SH-SY5Y (cell line): ENCODE measurements at regions not wholly inside any gene's neighbourhood (a gene's known extent, or its start where the extent isn't known, plus 50 kb on each side); places are given as distances from the start of the nearest gene placed in this dataset.

Experiments
- GATA2 ChIP-seq: IDR thresholded peaks from 2 replicates; pipeline ENCODE4 v1.6.1; 2011; ENCODE audit warnings: mild to moderate bottlenecking, low read depth, low read length
- GATA3 ChIP-seq: IDR thresholded peaks from 2 replicates; pipeline ENCODE4 v1.6.1; 2011; ENCODE audit warnings: low read depth, mild to moderate bottlenecking, low read length, moderate library complexity

DNA sequence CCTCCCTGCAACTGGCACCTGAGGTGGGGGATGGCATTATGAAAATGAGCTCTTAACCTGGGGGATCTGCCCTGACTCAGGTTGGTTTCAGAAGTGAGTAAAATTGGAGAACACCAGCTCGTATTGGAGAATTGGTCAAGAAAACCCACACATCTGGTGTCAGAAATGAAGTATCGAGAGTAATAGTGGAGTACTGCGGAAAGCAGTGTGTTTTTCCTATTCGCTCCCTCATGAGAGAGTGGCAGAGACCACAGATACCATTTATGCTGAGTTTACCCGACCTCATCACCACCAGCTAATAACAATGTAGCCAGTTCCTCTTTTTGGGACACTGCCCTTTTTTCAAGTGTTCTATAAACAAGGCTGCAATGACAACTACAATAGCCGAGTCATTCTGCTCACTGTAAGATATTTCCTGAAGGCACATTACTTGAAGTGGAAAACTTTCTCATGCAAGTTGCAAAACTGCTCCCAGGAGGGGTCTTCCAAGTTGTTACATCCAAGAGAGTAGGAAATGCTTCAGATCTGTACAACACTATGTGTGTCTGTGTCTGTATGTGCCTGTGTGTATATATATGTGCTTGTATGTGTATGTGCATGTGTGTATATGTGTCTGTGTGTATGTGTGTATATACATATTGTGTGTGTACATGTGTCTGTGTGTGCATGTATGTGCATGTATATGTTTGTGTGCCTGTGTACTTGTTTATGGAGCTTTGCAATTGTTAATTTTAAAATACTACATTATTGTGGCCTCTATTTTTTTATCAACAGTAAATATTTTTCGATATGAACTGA, 106.0 kb upstream of the CST7 start:
- TF ChIP-seq GATA3 = no peak

DNA sequence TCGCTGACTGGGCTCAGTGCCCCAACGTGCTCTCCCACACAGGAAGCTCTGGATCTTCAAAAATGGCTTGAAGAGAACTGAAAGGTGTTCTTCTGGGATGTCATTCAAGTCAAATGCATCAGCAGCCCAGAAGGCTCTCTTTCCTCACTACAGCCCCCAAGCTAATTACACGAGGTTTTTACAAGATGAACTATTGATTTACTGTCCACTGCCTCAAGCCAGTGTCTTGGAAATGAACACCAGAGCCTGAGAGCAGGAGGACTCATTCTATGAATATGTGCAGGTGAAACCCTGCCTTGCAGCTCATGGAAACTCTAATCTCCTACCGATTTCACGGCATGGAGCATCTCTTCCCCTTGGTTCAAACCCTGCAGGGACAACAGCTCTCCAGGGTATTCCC, 98.9 kb upstream of the CST7 start:
- TF ChIP-seq GATA2 (no peak), GATA3 (no peak)

DNA sequence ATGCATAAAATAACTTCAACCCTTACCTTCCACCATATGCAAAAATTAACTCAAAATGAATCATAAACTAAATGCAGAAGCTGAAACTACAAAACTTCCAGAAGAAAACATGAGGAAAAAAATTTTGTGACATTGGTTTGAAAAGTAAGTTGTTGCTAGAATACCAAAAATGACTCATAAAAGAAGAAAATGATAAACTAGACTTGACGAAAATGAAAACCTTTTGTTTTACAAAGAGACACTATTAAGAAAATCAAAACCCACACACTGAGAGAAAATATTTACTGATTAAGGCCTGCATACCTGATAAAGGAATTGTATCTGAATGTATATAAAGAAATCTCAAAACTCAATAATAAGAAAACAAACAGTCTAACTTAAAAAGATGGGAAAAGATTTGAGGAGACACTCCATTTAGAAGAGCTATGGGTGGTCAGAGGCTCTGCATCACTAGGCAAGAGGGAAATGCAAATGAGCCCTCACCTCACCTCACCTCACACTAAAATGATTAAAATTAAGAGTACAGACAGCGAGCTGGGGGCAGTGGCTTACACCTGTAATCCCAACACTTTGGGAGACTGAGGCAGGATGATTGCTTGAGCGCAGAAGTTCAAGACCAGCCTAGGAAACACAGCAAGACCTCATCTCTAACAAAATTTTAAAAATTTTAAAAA, 97.6 kb upstream of the CST7 start:
- TF ChIP-seq GATA2 = no peak
- no peak for TF ChIP-seq GATA3

DNA sequence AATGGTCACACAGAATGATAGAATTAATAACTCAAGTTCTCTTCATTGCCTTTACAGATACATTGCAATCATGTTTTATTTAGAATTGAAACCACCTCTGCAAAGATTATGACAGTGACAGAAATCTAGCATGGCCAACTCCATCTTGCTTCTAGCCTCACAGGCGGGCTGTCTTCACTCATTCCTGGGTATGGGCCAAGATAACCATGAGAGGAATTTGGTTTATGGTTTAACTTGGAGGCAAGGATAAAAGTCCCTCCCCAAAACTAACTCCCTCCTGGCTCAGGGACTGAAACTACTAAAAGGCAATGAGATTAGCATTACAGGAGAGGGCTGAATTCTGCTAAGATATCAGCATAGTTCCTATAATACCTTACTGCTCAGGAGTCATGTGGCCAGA, 95.2 kb upstream of the CST7 start:
- TF ChIP-seq GATA2 = no peak

DNA sequence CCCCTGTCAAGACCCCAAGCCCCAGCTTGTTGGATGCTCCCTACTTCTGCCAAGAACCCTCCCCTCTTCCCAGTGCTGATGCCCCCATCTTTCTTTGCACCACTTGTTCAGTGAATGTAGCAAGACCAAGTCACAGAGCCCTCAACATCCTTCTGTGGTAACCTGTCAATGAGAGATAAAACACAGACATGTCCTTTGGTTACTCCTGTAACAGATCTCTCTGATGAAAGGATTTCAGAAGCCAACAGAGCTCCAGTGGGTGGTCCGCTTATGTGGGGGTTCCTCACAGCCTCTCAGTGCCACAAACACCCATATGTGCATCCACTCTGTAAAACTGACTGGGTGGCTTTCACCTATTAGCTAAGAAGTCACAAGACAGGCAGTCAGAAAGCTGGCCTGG, 93.2 kb upstream of the CST7 start:
- TF ChIP-seq GATA3 = no peak
- TF ChIP-seq GATA2 = no peak

DNA sequence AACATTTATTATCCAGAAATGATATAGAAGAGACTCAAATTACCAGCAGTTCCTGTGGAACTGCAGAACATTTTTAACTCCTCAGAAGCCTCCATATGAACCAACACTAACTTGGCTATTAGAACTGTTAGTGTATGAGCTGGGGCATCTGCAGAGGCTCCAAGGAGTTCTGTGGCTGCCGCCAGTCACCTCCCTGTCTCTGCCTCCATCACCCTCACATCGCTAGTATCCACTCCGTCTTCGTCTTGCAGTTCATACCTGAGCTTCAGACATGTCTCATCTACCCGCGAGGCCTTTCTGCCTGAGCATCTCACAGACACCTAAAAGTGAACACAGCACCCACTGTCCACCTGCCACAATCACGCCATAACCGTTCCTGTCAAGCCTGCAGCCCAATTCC, 89.5 kb upstream of the CST7 start:
- TF ChIP-seq GATA2 (no peak), GATA3 (no peak)

DNA sequence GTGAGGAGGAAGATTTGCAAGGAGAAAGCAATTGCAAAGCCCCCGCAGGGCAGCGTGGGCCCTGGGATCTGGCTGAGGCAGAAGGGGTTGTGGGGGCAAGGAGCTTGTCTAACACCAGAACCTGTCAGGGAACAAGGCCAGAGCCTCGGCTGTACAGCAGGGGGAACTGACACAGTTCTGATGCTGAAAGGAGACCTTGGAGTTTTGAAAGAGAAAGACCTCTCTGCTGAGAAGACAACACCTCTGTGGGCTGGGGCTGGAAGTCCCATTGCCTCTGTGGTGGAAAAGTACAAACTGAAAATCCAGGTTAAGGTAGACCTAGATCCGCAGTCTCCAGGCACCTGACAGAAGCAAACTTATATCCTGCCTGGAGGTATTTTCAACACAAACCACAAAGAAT, 86.9 kb upstream of the CST7 start:
- TF ChIP-seq GATA3 (no peak), GATA2 (no peak)

DNA sequence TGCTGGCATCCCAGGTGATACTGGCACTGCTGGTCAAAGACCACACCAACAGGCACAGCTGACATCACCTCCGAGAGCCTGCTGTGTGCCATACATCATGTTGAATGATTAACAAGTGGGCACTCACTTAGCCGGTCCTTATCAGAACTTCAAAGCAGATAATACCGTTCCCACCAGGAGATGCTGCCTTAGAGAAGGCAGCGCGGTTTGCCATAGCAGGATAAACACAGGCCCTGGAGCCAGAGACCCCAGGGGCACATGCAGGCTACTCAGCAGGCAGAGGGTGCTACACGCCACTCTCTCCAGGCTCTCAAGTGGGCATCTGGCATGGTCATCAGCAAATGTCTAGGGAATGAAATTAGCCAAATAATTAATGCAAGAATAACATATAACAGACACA, 86.5 kb upstream of the CST7 start:
- TF ChIP-seq GATA2 (no peak), GATA3 (no peak)

DNA sequence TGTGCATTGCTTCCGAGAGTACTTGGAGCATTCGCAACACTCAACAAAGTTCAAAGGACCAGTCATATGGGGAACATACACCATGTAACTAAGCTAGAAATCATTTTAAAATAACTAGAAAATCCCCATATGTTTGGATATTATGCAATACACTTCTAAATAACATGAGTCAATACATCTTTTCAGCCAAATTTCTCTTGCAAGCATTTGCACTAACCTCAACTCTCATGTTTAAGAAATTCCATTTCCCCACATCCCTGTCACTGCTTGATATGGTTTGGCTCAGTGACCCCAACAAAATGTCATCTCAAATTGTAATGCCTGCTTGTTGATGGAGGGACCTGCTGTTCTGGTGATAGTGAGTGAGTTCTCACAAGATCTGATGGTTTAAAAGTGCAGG, 85.7 kb upstream of the CST7 start:
- TF ChIP-seq GATA2 = no peak
- no peak for TF ChIP-seq GATA3

DNA sequence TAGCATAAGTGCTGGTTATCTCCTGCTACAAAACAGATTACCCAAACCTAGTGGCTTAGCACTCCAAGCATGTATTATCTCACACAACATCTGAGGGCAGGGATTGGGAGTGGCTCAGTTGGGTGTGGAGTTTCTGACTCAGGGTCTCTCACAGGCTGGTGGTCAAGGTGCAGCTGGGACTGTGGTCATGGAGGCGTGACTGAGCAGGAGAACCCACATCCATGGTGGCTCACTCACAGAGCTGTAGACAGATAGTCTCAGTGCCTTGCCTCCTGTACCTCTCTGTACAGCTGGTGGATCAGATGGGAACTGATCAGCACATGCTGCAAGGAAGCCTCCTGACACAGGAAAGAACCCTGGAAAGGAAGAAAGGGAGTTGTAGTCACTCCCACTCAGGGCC, 83.1 kb upstream of the CST7 start:
- TF ChIP-seq GATA3 = no peak
- TF ChIP-seq GATA2 = no peak

DNA sequence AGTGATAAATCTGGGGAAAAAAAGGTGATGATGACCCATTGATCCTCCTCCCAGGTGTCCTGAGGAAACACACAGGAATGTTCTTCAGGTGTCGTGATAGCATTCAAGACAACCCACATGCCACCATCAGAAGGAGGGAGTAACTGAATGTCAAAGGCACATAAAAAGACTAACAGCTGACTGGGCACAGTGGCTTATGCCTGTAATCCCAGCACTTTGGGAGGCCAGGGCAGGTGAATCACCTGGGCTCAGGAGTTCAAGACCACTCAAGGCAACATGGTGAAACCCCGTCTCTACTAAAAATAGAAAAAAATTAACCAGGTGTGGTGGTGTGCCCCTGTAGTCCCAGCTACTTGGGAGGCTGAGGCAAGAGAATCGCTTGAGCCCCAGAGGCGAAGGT, 82.3 kb upstream of the CST7 start:
- TF ChIP-seq GATA2 = no peak

DNA sequence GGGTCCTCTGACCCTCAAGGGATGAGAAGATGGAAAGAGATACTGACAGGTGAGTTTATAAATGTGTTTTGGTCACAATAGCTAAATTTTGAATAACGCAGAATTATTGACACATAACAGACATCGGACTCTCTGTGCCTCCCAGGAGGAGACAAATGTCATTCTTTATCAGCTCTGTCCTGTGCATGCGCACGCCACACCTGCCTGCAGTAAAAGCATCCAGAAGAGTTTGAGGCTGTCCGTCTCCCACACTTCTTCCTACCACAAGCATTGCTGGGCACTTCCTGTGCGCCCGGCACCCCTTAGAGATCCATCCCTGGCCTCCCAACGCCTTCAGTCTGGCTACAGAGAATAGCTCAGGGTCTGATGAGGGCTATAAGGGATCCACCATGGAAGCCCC, 81.5 kb upstream of the CST7 start:
- TF ChIP-seq GATA2 = no peak

DNA sequence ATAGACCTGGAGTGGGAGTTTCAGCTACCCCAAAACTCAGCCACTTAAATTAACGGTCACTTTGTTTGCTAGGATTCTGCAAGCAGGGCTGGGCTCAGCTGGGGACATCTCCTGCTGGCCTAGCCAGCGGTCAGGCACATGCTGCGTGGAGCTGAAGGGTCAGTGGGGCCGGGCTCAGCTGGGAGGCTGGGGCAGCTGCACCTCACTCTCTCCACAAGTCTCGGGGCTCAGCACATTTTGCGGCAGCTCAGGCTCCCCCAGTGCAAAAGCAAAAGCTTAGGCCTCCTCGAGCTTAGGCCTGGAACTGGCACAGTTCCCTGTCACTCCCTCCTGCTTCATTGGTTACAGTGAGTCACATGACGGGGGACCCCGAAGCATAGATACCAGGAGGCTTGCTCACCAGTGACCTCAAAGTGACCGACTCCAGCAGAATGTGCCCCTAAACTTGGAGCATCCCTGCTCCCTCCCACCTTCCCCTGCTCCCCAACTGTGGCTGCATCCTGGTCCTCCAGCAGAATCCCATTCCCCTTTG, 80.6 kb upstream of the CST7 start:
- TF ChIP-seq GATA2 (no peak), GATA3 (no peak)

DNA sequence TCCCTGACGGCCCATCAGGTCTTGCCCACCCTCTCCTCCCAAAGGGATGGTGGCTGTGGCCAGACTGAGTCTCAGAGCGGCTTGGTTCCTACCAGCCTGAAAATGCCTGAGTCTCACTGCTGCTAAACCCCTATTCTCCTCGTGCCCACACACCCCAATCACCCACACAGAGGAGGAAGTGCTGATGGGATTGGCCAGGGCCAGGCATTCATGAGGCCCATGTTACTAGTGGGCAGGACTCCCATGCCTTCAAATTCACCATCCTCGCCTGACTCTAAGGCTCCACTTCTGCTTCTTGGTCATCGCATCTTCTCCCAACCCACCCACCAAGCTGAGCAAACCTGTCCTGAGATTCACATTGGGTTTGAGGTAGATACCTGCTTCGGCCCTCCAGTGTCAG, 80.1 kb upstream of the CST7 start:
- TF ChIP-seq GATA3 = no peak
- no peak for TF ChIP-seq GATA2

DNA sequence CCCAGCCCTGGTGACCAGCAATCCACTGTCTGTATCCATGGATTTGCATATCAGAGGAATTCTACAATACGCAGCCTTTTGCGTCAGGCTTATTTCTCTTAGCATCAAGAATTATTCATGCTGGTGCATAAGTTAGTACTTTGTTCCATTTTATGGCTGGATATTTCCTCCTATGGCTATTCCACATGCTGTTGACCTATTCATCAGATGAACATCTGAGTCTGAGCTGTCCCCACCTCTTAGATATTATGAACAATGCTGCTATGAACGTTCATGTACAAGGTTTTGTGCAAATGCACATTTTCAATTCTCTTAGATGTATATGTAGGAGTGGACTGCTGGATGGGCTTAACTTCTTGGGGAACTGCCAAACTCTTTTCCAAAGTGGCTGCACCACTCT, 79.0 kb upstream of the CST7 start:
- no peak for TF ChIP-seq GATA3
- TF ChIP-seq GATA2 = no peak
